ENCODE measurements at regions not wholly inside any gene's neighbourhood (a gene's known extent, or its start where the extent isn't known, plus 50 kb on each side); places are given as distances from the start of the nearest gene placed in this dataset.

DNA sequence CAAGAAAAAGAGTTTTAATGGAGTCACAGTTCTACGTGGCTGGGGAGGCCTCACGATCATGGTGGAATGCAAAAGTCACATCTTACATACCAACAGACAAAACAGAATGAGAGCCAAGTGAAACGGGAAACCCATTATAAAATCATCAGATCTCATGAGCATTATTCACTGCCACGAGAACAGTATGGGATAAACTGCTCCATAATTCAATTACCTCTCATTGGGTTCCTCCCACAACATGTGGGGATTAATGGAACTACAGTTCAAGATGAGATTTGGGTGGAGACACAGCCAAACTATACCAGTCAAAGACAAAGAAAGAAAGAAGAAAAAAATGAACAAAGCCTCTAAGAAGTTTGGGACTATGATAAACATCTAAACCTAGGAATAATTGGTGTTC, 158.9 kb downstream of the GC start:
- Histone ChIP-seq H3K4me3 (ENCODE audit: low read depth, low read length) (no peak overlapping the region), H3K9me3 (ENCODE audit: severe bottlenecking) (no peaks in the 10 kb centered on the region), H3K36me3 (no peaks in the 10 kb centered on the region), H3K27ac (no peak overlapping the region), H3K27me3 (ENCODE audit: insufficient read depth, low read depth, severe bottlenecking) (no peaks in the 10 kb centered on the region)
- DNase-seq = no peak
- TF ChIP-seq, protein P1, sequence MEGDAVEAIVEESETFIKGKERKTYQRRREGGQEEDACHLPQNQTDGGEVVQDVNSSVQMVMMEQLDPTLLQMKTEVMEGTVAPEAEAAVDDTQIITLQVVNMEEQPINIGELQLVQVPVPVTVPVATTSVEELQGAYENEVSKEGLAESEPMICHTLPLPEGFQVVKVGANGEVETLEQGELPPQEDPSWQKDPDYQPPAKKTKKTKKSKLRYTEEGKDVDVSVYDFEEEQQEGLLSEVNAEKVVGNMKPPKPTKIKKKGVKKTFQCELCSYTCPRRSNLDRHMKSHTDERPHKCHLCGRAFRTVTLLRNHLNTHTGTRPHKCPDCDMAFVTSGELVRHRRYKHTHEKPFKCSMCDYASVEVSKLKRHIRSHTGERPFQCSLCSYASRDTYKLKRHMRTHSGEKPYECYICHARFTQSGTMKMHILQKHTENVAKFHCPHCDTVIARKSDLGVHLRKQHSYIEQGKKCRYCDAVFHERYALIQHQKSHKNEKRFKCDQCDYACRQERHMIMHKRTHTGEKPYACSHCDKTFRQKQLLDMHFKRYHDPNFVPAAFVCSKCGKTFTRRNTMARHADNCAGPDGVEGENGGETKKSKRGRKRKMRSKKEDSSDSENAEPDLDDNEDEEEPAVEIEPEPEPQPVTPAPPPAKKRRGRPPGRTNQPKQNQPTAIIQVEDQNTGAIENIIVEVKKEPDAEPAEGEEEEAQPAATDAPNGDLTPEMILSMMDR (IDR thresholded peaks at IDR 0.05; ENCODE audit: low read depth, low read length) = no peak
